AG04449 (cell line): ENCODE measurements at regions not wholly inside any gene's neighbourhood (a gene's known extent, or its start where the extent isn't known, plus 50 kb on each side); places are given as distances from the start of the nearest gene placed in this dataset.

Experiments
- CTCF ChIA-PET: fragments of 350-600 bp; formaldehyde crosslinking; extraction: SDS; loops from one replicate; lab custom pipeline; 2021; ENCODE audit warnings: antibody characterized with exemption; lab: Yijun Ruan, JAX
- POLR2A ChIA-PET: fragments of 400-600, 350-600 bp; formaldehyde crosslinking; extraction: SDS; loops from one replicate; lab custom pipeline; 2020; ENCODE audit warnings: antibody characterized with exemption, inconsistent platforms; lab: Yijun Ruan, JAX
- DNase-seq: peaks from one replicate; pipeline ENCODE4 v3.0.0-alpha.2; 2010; ENCODE audit warnings: low read depth, low spot score
- H3K4me3 ChIP-seq: 2 replicates; pipeline ENCODE4 v1.5.1; 2011; ENCODE audit warnings: low read depth, mild to moderate bottlenecking, control low read depth, low read length
- TF ChIP-seq, protein P1 (sequence below): IDR thresholded peaks from one replicate; pipeline ENCODE4 v1.5.1; 2011; ENCODE audit warnings: mild to moderate bottlenecking, moderate library complexity, low read length, control low read depth, inconsistent platforms; ENCODE audit not compliant: insufficient read depth; ENCODE audit errors: missing control alignments

DNA sequence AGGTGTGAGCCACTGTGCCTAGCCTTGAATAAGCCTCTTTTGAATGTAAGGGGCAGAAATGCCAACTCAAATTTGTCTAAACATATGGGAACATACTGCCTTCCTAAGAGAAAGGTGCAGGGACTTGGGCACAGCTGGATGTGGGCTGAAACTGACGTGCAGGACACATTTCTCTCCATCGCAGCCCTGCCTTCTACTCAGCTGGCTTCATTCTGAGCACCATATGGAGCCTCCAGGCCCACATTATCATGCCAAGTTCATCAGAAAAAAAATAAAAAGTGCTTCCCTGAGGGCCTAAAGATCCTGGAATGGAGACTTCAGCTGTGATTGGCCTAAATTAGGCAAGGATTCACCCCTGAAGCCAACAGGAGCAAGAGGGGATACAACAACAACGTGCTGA lies 386.2 kb downstream of the RAB28 start:
- ChIA-PET CTCF (no interaction called here), POLR2A (no interaction called here)
- no peak for DNase-seq
- TF ChIP-seq, protein P1, sequence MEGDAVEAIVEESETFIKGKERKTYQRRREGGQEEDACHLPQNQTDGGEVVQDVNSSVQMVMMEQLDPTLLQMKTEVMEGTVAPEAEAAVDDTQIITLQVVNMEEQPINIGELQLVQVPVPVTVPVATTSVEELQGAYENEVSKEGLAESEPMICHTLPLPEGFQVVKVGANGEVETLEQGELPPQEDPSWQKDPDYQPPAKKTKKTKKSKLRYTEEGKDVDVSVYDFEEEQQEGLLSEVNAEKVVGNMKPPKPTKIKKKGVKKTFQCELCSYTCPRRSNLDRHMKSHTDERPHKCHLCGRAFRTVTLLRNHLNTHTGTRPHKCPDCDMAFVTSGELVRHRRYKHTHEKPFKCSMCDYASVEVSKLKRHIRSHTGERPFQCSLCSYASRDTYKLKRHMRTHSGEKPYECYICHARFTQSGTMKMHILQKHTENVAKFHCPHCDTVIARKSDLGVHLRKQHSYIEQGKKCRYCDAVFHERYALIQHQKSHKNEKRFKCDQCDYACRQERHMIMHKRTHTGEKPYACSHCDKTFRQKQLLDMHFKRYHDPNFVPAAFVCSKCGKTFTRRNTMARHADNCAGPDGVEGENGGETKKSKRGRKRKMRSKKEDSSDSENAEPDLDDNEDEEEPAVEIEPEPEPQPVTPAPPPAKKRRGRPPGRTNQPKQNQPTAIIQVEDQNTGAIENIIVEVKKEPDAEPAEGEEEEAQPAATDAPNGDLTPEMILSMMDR, result no peak
- no peak overlapping the region for H3K4me3 ChIP-seq

DNA sequence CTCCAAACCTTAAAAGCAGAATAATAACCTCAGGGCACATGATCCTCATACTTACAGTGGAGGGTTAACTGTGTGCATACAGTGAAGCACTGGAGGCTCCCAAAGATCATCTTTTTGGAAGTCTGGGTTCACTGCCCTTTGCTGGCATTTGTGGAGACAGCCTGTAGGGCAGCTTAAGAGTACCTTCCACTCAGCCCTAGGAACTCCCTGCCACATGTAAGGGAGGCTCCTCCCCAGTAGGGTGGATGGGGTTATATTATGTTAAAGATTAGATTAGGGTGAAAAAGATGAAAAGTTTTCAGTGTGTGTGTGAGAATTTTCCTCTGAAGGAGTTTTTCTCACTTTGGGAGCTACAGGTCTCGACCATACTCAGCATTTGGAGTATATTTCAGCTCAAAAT lies 388.4 kb downstream of the RAB28 start:
- POLR2A ChIA-PET, result no interaction called here
- CTCF ChIA-PET, result no interaction called here
- DNase-seq, result no peak
- no peak overlapping the region for H3K4me3 ChIP-seq
- TF ChIP-seq, protein P1, result no peak

DNA sequence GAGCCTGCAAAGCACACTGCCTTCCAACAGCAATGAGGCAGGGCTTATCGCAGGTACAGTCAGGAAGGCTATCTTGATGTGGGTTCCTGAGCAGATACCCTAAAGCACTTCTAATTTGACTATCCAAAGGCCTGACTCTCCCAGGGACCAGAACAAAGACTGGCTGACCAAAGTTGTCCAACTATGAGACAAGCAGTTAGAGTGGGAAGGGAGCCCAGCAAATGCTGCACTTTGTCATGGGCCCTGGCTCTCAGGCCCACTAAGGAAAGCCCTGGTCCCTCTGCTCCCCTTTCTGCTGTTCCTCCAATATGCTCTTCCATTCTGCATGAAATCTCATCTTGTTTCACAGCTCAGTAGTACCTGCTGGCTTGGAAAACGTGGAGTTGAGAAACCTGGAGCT lies 391.0 kb downstream of the RAB28 start:
- CTCF ChIA-PET, result no interaction called here
- POLR2A ChIA-PET, result no interaction called here
- TF ChIP-seq, protein P1, result no peak
- DNase-seq, result no peak
- H3K4me3 ChIP-seq, result no peak overlapping the region

DNA sequence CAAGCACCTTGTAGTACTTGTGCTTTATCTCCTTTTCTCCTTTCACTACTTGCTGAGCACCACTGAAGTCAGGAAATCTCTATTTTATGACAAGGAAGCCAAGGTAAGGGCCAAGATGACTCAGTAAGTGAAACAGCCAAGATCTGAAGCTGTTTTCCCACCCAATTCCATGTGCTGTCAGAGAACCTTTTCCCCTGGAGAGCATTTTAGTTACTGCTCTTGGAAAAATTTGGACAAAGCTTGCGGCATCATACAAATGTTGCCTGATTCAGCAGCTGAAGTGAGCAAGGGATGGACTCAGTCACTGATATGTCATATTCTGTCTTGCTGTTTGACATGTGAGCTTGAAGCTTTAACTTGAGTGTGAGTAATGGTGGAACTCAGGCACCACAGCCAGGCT lies 391.4 kb downstream of the RAB28 start:
- POLR2A ChIA-PET, result no interaction called here

DNA sequence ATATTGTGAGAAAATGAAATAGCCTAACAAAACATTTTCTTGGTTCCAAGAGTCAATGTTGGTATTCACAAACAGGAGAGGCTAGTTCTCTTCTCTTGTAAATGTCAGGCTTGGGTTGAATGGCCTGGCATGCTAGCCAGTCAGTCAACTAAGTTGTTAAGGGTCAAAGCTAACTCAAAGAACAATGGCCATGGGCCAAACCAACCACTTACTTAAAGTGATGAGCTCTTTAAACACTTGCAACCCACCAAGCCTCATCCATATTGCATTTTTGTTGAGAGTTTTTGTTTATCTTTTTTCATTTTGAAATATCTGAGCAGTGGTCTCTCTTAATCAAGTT lies 394.5 kb downstream of the RAB28 start:
- H3K4me3 ChIP-seq, result no peak overlapping the region
- DNase-seq, result no peak
- ChIA-PET CTCF (no interaction called here), POLR2A (no interaction called here)
- TF ChIP-seq, protein P1, result no peak

More for the DNA sequence above, 391.4 kb downstream of the RAB28 start:
- DNase-seq, result no peak
- TF ChIP-seq, protein P1, result no peak
- H3K4me3 ChIP-seq, result no peak overlapping the region
- CTCF ChIA-PET, result no interaction called here

DNA sequence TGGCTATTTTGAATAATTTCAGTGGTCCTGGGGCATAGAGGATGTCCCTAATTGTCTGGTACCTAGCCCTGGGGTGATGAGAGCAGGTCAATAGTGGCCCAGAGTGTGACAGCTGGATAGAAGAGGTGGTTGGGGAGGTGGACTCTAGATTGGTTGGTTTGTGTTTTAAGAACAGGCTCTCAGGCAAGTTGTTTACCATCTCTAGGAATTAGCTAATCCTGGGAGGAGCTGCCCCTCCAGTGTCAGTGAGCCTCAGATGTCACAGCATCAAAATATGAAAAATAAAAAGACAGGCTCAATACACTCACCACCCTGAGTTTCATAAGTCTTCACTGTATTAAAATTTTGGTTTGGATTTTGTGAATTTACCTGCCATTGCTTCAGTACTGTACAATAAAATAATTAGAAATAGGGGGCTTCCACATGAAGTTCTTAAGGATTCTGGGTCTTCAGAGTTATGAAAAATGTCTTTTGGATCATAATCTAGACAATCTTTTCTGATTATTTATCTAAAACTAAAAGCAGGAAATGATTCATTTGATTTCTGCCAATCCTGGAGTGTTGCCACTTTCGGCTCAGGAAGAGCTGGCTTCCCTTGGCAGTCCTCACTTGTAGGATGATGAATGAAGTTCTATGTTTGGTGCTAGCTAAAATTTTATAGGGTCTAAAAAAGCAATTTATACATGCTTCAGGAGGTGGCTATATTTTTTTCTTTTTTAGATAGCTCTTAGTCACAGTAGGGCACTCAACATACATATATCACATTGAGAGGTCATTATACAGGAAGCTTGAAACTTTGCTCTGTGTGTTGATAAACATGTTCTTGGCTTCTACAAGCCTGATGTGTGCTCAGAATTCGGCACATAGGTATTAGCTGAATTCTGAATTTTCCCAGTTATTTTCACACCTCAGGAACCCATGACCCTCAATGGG lies 395.1 kb downstream of the RAB28 start:
- no peak for DNase-seq
- no peak overlapping the region for H3K4me3 ChIP-seq
- TF ChIP-seq, protein P1, result no peak
- POLR2A ChIA-PET, result no interaction called here
- CTCF ChIA-PET, result no interaction called here
